SK-N-SH treated with all-trans-retinoic acid at 6 μM for 48 hours (cell line): ENCODE measurements at regions not wholly inside any gene's neighbourhood (a gene's known extent, or its start where the extent isn't known, plus 50 kb on each side); places are given as distances from the start of the nearest gene placed in this dataset.
"Not testable (repeated sequence)": the region's sequence is repeated elsewhere in the genome, so short reads cannot be mapped to it uniquely, and the experiment has no call there.

ENCODE experiments used
- ATAC-seq: fragments of 200-7000 bp; cut with Tn5 transposase; 3 replicates; pipeline ENCODE4 v1.9.1; 2020; ENCODE audit warnings: mild to moderate bottlenecking, moderate library complexity
- ARNTL ChIP-seq: fragments of 450-650 bp; formaldehyde crosslinking; IDR thresholded peaks from 2 replicates; pipeline ENCODE4 v1.5.0; 2020; ENCODE audit warnings: low read depth, mild to moderate bottlenecking, moderate library complexity, borderline replicate concordance
- BACH2 ChIP-seq: fragments of 250-450 bp; sonication (Bioruptor Pico); IDR thresholded peaks from 2 replicates; pipeline ENCODE4 v1.9.0; 2021; ENCODE audit warnings: mild to moderate bottlenecking, borderline replicate concordance
- CSDC2 ChIP-seq: fragments of 250-450 bp; sonication (Bioruptor Pico); IDR thresholded peaks from 2 replicates; pipeline ENCODE4 v1.5.0; 2020; ENCODE audit warnings: mild to moderate bottlenecking, moderate library complexity
- CSRNP3 ChIP-seq: fragments of 250-450 bp; sonication (Bioruptor Pico); IDR thresholded peaks from 2 replicates; pipeline ENCODE4 v1.5.1; 2021; ENCODE audit warnings: mild to moderate bottlenecking, moderate library complexity
- GLIS3 ChIP-seq: fragments of 250-450 bp; sonication (Bioruptor Pico); IDR thresholded peaks from 2 replicates; pipeline ENCODE4 v1.5.0; 2020; ENCODE audit warnings: mild to moderate bottlenecking, moderate library complexity
- ISL1 ChIP-seq: fragments of 250-450 bp; sonication (Bioruptor Pico); IDR thresholded peaks from 2 replicates; pipeline ENCODE4 v2.1.2; 2022; ENCODE audit warnings: mild to moderate bottlenecking, moderate library complexity
- OSR1 ChIP-seq: fragments of 250-450 bp; sonication (Bioruptor Pico); IDR thresholded peaks from 2 replicates; pipeline ENCODE4 v1.8.0; 2022; ENCODE audit warnings: moderate library complexity, mild to moderate bottlenecking, inconsistent platforms
- PPARA ChIP-seq: fragments of 250-450 bp; sonication (Bioruptor Pico); IDR thresholded peaks from 2 replicates; pipeline ENCODE4 v1.5.0; 2020; ENCODE audit warnings: mild to moderate bottlenecking, borderline replicate concordance
- RARB ChIP-seq: fragments of 250-450 bp; sonication (Bioruptor Pico); IDR thresholded peaks from 2 replicates; pipeline ENCODE4 v1.8.0; 2021; ENCODE audit warnings: mild to moderate bottlenecking, moderate library complexity
- SNAI2 ChIP-seq: fragments of 250-450 bp; sonication (Bioruptor Pico); IDR thresholded peaks from 2 replicates; pipeline ENCODE4 v1.5.0; 2020; ENCODE audit warnings: mild to moderate bottlenecking, moderate library complexity
- TCF4 ChIP-seq: fragments of 250-450 bp; sonication (Bioruptor Pico); IDR thresholded peaks from 2 replicates; pipeline ENCODE4 v1.8.0; 2021; ENCODE audit warnings: mild to moderate bottlenecking, moderate library complexity, borderline replicate concordance
- TOX ChIP-seq: fragments of 250-450 bp; sonication (Bioruptor Pico); IDR thresholded peaks from 2 replicates; pipeline ENCODE4 v1.8.0; 2021; ENCODE audit warnings: mild to moderate bottlenecking, moderate library complexity, borderline replicate concordance
- ZC3H10 ChIP-seq: fragments of 250-450 bp; sonication (Bioruptor Pico); IDR thresholded peaks from 2 replicates; pipeline ENCODE4 v1.5.1; 2021; ENCODE audit warnings: mild to moderate bottlenecking, moderate library complexity
- ZFP3 ChIP-seq: fragments of 250-450 bp; sonication (Bioruptor Pico); IDR thresholded peaks from 2 replicates; pipeline ENCODE4 v1.5.0; 2020; ENCODE audit warnings: mild to moderate bottlenecking, moderate library complexity
- ZFP30 ChIP-seq: fragments of 450-650 bp; formaldehyde crosslinking; IDR thresholded peaks from 2 replicates; pipeline ENCODE4 v1.5.0; 2022; ENCODE audit warnings: mild to moderate bottlenecking, moderate library complexity
- ZNF565 ChIP-seq: fragments of 450-650 bp; formaldehyde crosslinking; conservative IDR thresholded peaks from 2 replicates; pipeline ENCODE4 v1.5.0; 2020; ENCODE audit warnings: low read depth, mild to moderate bottlenecking, moderate library complexity
- ZNF70 ChIP-seq: fragments of 450-650 bp; formaldehyde crosslinking; IDR thresholded peaks from 2 replicates; pipeline ENCODE4 v1.5.0; 2020; ENCODE audit warnings: mild to moderate bottlenecking, moderate library complexity
- ZNF8 ChIP-seq: fragments of 450-650 bp; formaldehyde crosslinking; IDR thresholded peaks from 2 replicates; pipeline ENCODE4 v1.5.0; 2020; ENCODE audit warnings: mild to moderate bottlenecking, moderate library complexity
- TF ChIP-seq, protein P1 (sequence below): fragments of 250-450 bp; sonication (Bioruptor Pico); IDR thresholded peaks from 2 replicates; pipeline ENCODE4 v1.5.1; 2020; ENCODE audit warnings: low read depth, mild to moderate bottlenecking, moderate library complexity
- TF ChIP-seq, protein P2 (sequence below): fragments of 250-450 bp; sonication (Bioruptor Pico); IDR thresholded peaks from 2 replicates; pipeline ENCODE4 v1.5.0; 2020; ENCODE audit warnings: mild to moderate bottlenecking, moderate library complexity
- TF ChIP-seq, protein P3 (sequence below): fragments of 250-450 bp; sonication (Bioruptor Pico); IDR thresholded peaks from 2 replicates; pipeline ENCODE4 v1.8.0; 2020; ENCODE audit warnings: mild to moderate bottlenecking, moderate library complexity, borderline replicate concordance

GRCh38 chr16:8053437-8053836 is 536.9 kb downstream of the TMEM114 start (continued):
- TF ChIP-seq ZFP3 (CRISPR knock-in tag) (no peak), ZNF70 (CRISPR knock-in tag) (no peak), BACH2 (CRISPR knock-in tag) (no peak), SNAI2 (no peak)

DNA sequence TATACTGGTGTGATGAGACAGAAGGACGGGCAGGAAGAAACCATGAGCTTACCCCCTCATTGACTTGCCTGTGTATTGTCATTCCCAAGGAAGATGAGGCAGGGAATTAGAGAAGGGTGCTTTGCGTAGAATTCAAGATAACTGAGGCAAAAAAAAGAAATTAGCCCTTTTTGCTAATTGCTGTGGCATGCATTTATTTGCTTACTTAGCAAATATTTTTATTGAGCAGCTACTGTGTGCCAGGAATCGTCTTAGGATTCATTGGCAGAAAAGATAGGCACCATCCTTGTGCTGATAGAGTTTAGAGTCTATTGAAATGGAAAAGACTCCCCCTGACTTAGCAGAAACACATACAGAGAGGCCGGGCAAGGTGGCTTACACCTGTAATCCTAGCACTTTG is 541.9 kb downstream of the TMEM114 start:
- ATAC-seq = no peak
- no peak for TF ChIP-seq ARNTL (CRISPR knock-in tag)
- TF ChIP-seq ZNF8 (CRISPR knock-in tag) = no peak
- TF ChIP-seq, protein P1, sequence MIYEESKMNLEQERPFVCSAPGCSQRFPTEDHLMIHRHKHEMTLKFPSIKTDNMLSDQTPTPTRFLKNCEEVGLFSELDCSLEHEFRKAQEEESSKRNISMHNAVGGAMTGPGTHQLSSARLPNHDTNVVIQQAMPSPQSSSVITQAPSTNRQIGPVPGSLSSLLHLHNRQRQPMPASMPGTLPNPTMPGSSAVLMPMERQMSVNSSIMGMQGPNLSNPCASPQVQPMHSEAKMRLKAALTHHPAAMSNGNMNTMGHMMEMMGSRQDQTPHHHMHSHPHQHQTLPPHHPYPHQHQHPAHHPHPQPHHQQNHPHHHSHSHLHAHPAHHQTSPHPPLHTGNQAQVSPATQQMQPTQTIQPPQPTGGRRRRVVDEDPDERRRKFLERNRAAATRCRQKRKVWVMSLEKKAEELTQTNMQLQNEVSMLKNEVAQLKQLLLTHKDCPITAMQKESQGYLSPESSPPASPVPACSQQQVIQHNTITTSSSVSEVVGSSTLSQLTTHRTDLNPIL (CRISPR knock-in tag) = no peak
- no peak for TF ChIP-seq ISL1 (CRISPR knock-in tag)
- no peak for TF ChIP-seq BACH2 (CRISPR knock-in tag)
- no peak for TF ChIP-seq GLIS3 (CRISPR knock-in tag)
- TF ChIP-seq, protein P2, sequence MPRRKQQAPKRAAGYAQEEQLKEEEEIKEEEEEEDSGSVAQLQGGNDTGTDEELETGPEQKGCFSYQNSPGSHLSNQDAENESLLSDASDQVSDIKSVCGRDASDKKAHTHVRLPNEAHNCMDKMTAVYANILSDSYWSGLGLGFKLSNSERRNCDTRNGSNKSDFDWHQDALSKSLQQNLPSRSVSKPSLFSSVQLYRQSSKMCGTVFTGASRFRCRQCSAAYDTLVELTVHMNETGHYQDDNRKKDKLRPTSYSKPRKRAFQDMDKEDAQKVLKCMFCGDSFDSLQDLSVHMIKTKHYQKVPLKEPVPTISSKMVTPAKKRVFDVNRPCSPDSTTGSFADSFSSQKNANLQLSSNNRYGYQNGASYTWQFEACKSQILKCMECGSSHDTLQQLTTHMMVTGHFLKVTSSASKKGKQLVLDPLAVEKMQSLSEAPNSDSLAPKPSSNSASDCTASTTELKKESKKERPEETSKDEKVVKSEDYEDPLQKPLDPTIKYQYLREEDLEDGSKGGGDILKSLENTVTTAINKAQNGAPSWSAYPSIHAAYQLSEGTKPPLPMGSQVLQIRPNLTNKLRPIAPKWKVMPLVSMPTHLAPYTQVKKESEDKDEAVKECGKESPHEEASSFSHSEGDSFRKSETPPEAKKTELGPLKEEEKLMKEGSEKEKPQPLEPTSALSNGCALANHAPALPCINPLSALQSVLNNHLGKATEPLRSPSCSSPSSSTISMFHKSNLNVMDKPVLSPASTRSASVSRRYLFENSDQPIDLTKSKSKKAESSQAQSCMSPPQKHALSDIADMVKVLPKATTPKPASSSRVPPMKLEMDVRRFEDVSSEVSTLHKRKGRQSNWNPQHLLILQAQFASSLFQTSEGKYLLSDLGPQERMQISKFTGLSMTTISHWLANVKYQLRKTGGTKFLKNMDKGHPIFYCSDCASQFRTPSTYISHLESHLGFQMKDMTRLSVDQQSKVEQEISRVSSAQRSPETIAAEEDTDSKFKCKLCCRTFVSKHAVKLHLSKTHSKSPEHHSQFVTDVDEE = no peak
- no peak for TF ChIP-seq TCF4
- no peak for TF ChIP-seq PPARA (CRISPR knock-in tag)

DNA sequence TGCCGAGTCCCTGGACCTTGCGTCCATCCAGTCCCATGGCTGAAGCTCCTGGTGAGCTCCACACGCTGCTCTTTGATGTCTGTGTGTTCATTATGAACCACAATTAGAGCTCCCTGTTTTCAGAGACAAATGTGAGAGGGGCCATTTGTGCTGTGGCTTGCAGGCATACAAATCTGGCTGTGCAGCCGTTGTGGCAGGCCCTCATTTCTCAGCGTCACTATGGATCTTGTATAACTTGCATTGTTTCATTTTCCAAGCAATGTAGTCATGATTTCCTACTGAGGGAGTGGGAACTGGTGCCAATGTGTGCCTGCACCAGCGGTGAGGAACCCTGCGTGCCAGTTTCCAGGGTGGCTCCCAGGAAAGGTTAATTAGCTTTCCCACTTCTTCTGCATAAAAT is 542.6 kb downstream of the TMEM114 start:
- ATAC-seq = no peak
- TF ChIP-seq ZNF565 (CRISPR knock-in tag) (no peak), TOX (CRISPR knock-in tag) (no peak), GLIS3 (CRISPR knock-in tag) (no peak), CSRNP3 (no peak)
- TF ChIP-seq, protein P3, sequence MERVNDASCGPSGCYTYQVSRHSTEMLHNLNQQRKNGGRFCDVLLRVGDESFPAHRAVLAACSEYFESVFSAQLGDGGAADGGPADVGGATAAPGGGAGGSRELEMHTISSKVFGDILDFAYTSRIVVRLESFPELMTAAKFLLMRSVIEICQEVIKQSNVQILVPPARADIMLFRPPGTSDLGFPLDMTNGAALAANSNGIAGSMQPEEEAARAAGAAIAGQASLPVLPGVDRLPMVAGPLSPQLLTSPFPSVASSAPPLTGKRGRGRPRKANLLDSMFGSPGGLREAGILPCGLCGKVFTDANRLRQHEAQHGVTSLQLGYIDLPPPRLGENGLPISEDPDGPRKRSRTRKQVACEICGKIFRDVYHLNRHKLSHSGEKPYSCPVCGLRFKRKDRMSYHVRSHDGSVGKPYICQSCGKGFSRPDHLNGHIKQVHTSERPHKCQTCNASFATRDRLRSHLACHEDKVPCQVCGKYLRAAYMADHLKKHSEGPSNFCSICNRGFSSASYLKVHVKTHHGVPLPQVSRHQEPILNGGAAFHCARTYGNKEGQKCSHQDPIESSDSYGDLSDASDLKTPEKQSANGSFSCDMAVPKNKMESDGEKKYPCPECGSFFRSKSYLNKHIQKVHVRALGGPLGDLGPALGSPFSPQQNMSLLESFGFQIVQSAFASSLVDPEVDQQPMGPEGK = no peak
- TF ChIP-seq, all 23 proteins: peak for 0

GRCh38 chr16:8044796-8045195 is 545.5 kb downstream of the TMEM114 start:
- TF ChIP-seq CSDC2 (CRISPR knock-in tag) (no peak), ZFP30 (CRISPR knock-in tag) (no peak), ZNF565 (CRISPR knock-in tag) (no peak), BACH2 (CRISPR knock-in tag) (no peak), ZC3H10 (CRISPR knock-in tag) (no peak), OSR1 (CRISPR knock-in tag) (no peak), TCF4 (no peak)
- no peak for ATAC-seq

DNA sequence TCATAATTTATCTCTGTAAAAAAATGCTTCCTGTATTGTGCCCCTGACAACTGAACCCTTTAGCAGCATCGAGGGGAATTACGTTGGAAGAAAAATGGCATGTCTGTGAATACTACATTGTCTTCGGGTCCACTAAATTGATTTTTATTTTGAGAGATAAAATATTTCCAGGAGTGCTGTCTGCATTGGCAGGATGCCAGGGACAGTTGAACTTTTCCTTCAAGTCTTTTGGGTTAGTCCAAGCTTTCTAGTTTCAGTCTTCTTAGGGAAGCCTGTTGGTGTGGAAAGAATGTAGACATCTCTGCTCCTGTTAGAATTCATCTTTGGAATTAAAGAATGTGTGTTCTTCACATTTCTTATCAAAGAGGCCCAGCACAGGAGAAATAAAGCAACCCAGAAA is 557.9 kb downstream of the TMEM114 start:
- TF ChIP-seq, protein P2 = no peak
- TF ChIP-seq TCF4 (no peak), BACH2 (CRISPR knock-in tag) (no peak), PPARA (CRISPR knock-in tag) (no peak), ISL1 (CRISPR knock-in tag) (no peak), TOX (CRISPR knock-in tag) (no peak), CSDC2 (CRISPR knock-in tag) (no peak), RARB (CRISPR knock-in tag) (no peak), ZNF70 (CRISPR knock-in tag) (no peak), ZNF565 (CRISPR knock-in tag) (no peak), ZNF8 (CRISPR knock-in tag) (no peak), ARNTL (CRISPR knock-in tag) (no peak), ZC3H10 (CRISPR knock-in tag) (no peak)
- TF ChIP-seq, protein P3 = no peak
- no peak for ATAC-seq

DNA sequence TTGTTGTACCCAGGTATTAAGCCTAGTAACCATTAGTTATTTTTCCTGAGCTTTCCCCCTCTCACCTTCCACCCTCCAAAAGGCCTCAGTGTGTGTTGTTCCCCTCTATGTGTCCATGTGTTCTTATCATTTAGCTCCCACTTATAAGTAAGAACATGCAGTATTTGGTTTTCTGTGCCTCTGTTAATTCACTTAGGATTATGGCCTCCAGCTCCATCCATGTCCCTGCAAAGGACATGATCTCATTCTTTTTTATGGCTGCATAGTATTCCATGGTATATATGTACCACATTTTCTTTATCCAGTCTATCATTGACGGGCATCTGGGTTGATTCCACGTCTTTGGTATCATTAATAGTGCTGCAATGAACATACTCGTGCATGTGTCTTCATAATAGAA is 560.3 kb downstream of the TMEM114 start:
- ATAC-seq = not testable (repeated sequence)
